SW 1271 (cell line): ENCODE measurements at regions not wholly inside any gene's neighbourhood (a gene's known extent, or its start where the extent isn't known, plus 50 kb on each side); places are given as distances from the start of the nearest gene placed in this dataset.
"Not testable (repeated sequence)": the region's sequence is repeated elsewhere in the genome, so short reads cannot be mapped to it uniquely, and the experiment has no call there.

Experiments used
- DNase-seq, 2 experiments: peaks; one replicate each; lab custom pipeline; 2025; lab: John Stamatoyannopoulos, UW

DNA sequence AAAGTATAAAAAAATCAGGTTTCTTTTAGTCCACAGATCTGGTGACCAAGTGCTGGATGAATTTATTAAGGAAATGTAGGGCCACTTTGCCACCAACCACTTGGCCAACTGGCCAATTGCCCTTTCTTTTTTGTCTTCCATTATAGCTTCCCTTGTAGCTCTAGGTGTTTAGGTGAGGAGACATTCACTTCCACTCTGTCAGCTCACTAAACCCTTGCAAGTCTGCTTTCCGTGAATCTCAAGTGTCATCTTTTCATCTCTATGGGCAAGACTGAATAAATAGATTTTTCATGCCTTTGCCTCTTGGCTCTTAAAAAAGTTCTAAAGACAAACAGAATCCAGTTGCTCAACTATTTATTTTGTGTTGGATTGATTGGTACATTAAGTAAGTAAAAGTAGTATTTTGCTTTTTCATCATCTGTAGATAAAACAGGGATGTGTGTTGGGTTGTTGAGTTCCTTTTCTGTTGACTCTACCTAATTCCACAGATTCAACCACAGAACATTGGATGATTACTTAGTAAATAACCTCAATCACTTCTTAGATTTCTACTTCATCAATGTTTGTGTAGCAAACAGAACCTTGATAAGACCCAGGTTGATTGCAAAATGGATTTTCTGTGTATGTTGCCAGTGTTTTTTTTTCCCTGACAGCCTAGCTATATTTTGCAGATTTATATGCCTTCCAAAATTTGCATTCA lies 68.1 kb upstream of the GRXCR1 start:
- no peak for DNase-seq

DNA sequence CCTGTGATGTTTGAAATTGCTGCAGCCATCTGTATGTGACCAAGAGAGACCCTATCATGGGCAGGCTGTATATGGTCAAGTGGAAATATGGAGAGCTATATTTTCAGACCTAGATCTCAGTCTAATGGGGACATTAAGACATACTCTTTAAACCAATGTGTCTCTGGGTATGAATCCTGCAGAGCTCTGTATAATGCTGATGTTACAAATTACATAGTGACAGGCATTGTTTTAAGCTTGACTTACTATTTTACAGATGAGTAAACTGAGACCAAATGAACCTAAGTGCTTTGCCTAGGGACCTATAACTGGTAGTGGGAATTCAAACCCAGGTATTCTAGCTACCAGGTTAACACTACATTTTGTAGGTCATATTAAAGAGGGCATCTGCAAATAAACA lies 71.3 kb upstream of the GRXCR1 start:
- no peak for DNase-seq

DNA sequence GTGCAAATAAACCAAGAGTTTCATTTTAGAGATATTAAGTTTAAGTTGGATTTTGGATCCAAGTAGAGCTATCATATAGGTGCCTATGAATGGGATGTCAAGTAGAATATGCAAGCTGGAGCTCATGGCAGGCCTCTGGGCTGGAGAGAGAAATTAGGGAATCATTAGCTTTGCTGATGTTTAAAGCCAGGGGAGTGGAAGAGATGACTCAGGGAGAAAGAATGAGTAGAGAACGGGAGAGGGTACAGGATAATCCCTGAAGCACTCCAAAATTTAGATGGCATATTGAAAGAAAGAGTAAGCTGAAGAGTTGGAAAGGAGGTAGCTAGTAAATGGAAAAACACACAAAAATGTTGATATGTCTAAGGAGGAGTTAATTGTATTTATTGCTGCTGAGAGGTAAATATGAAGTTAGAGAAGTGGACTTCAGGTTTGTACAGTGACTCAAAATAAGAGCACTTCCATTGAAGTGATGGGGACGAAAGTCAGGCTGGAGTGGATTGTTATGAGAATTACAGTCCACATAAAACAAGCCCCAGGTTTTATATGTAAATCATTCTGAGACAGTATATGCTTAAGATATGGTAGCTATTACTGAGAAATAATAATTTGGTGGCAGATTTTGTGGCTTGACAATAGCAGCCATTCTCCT lies 72.5 kb upstream of the GRXCR1 start:
- DNase-seq, result no peak

DNA sequence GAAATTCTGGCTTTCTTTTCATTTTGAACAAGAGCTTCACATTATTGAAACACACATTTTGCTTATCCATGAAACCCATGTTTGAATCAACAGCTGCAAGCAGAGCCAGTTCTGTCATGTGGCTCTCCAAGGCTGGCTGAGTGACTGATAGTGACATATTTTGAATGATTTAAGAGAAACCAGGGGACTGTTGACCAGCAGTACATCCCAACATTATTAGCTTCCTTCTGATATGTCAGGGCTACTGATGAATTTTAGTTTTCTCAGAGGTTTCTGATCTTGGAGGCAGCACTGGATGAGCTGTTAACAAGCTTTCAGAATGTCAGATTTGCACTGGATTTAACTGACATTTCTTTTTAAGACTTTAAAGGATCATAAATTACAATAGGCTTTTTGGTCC lies 74.6 kb upstream of the GRXCR1 start:
- DNase-seq, result no peak

DNA sequence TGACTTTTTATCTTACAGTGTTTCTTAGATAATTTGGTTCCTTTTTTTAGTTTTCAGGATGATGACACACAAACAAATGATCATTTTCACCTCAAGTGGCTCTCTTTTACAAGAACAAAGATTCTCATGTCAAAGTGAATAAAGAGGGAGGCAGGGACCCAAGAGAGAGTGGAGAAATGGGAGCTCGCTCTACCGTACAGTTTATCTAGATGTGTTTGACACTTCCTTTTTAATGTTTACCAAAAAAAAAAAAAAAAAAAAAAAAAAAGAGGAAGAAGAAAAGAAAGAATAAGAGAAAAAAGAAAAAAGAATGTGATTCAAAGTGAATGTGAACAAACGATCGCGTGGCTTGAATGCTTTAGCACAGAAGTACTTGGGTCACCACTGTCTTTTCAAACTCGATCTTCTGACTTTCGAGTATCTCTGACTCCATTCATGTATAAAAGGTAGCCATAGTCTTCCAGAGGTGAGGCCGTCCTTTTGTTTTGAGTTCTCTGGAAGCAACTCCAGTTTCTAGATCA lies 75.6 kb upstream of the GRXCR1 start:
- no peak for DNase-seq

DNA sequence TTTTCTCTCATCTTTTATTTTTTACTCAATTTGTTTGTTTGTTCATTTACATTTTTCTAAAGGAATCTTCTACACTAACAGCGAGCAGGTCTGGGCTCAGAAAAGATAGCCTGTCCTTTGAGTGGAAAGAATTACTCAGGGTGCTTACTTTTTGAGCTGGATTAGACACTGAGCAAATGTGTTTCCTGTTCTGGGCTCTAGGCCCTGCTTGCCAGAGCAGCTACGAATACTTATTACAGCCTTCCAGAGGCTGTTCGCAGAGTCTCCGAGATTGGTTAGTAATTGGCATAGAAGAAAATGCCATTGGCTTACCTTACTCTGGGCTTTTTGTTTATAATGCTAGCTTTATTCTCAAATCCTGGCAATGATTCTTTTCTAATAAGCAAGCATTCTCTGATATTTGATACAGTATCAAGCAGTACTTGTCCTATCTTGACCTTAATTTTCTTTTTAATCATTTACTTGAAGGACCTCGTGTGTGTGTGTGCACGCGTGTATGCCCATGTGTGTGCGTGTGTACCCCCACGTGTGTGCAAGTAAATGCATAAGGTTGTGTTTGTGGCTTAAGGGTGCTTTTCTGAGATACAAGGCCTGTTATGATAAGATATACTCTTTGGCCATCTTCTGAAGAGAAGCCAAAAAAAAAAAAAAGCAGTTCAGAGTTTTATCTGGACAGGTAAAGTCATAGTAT lies 76.2 kb upstream of the GRXCR1 start:
- DNase-seq, result no peak

DNA sequence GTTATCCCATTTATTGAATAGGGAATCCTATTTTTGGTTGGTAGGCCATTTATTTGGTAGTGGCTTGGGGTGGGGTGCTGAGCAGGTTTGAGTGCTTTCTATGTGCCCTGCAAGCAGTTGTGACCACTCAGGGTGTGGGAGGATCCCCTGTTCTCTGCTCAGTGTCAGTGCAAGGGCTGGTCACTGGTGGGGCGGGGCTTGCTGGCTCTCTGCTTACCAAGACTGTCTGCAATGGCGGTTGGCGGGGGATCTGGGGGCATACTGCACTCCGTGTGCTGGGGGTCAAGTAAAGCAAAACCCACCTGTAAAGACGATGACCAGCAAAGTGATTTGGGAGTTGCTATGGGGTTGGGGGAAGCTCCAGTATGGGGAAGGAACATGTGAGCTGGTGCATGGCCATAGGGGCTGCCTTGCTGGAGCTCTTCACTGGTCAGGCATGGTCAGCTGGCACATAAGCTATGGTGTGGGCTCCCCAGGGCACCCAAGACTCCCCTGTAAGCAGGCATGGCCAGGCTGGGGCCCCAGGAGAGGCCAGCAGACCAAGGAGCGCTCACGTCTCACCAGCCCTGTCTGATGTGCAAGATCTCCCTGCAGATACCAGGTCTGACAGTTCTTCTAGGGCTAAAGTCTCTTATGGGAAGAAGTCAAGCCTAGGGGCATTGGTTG lies 83.0 kb upstream of the GRXCR1 start:
- DNase-seq, result no peak

DNA sequence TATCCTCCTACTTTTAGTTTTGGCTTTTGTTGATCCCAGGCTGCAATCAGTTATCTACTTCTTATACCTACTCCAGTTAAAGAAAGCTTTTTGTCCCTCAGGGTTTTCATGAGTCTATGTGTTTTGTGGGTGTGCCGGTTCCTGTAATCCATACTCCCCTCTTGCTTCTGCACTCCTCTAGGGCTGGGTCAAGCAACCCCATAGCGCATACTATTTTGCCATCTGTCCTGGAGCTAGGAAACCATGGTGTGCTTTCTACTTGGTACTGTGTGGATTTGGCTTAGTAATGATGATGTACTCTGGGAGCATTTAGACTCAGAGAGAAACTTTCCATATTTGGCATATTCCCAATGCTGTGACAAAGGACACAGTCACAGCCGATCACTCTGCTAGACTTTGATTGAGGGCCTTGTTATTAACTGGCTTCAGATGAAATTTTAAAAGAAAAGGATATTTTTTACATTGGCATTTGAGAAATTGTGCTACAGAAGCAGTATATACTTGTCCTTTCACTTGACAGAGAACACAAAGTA lies 86.1 kb upstream of the GRXCR1 start:
- no peak for DNase-seq

GRCh38 chr4:42789041-42789567 lies 103.4 kb upstream of the GRXCR1 start:
- no peak for DNase-seq

DNA sequence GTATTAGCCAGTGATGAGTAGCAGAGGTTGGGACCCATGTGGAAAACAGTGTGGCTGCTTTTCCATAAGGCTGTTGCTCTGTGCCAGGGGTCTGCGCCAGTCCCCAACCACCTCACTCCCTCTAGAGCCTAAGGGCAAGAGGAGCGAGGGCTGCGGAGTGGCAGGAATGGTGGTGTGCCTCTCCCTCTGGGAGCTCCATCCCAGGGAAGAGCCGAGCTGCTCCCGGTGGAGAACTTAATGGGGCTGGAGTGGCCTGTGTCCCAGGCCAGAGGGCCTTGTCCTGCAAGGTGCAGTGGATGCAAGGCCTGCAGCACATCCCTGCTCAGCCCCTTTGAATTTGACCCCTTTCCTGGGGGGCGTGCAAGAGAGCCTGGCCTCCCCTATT lies 105.4 kb upstream of the GRXCR1 start:
- no peak for DNase-seq

GRCh38 chr4:42786350-42787078 lies 106.0 kb upstream of the GRXCR1 start:
- DNase-seq, result no peak

DNA sequence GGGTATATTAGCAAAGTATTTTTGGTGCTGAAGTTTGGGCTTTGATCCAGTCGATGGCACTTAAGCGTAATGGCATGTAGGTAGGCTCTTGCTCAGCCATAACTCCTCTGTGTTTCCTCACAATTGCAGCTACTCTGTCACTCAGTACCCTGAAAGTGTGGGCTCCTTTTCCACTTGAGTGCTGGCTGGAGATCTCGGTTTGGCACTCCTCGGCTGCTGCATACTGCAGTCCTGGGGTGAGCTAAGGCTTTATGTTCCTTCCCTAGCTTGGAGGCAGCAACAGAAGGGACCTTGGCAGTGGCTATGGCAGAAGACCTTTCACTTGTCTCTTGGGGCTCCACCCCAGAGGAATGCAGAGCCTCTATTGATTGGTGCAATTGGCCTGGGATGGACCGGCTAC lies 106.7 kb upstream of the GRXCR1 start:
- no peak for DNase-seq

GRCh38 chr4:42781315-42781714 lies 111.2 kb upstream of the GRXCR1 start:
- no peak for DNase-seq

- DNase-seq, result no peak
These were observed 114.2 kb upstream of the GRXCR1 start for GRCh38 chr4:42778349-42778748.

- DNase-seq, result no peak
These were observed 111.3 kb upstream of the ATP8A1 start for GRCh38 chr4:42768125-42768748.

DNA sequence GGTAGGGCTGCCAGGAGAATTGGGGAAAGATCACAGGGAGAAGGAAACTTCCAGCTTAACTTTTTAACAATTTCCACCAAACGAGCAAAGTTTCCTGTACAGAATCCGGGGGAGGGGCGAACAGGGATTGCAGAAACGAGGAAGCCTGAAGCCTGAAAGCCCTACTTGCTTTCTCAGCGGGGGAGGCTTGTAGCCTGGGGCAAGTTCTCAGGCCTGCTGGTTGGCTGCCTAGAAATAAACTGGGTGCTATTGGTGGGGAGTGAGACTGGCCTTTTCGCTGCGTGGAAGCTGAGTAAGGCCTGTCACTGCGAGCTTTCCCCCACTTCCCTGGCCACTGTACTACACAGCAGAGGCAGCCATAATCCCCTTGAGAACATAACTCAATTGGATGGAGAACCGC lies 110.8 kb upstream of the ATP8A1 start:
- no peak for DNase-seq

- no peak for DNase-seq
These were observed 104.9 kb upstream of the ATP8A1 start for GRCh38 chr4:42761804-42762203.

DNA sequence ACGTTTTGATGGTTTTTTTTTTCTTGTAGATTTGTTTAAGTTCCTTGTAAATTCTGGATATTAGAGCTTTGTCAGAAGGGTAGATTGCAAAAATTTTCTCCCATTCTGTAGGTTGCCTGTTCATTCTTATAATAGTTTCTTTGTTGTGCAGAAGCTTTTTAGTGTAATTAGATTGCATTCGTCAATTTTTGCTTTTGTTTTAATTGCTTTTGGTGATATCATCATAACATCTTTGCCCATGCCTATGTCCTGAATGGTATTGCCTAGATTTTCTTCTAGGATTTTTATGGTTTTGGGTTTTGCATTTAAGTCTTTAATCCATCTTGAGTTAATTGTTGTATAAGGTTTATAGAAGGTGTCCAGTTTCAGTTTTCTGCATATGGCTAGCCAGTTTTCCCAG lies 98.1 kb upstream of the ATP8A1 start:
- not testable (repeated sequence) for DNase-seq

DNA sequence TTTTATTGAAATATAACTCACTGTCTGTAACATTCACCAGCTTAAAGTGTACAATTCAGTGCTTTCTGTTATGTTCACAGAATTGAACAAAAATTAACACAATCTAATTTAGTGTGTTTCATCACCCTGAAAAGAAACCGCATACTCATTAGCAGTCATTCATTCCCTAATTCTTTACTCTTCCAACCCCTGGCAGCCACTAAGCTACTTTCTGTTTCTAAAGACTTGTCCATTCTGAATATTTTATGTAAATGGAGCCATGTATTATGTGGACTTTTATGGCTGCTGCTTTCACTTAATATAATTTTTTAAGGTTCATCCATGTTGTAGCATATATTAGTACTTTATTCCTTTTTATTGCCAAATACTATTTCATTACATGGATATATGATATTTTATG lies 94.7 kb upstream of the ATP8A1 start:
- DNase-seq, result no peak

- no peak for DNase-seq
These were observed 94.0 kb upstream of the ATP8A1 start for GRCh38 chr4:42750856-42751255.

- peak in 1 of 2 experiments; percentile 3 for DNase-seq
These were observed 93.2 kb upstream of the ATP8A1 start for GRCh38 chr4:42750091-42750490.
